DND-41 (cell line): ENCODE measurements at regions not wholly inside any gene's neighbourhood (a gene's known extent, or its start where the extent isn't known, plus 50 kb on each side); places are given as distances from the start of the nearest gene placed in this dataset.

Experiments used
- EZH2 ChIP-seq: IDR thresholded peaks from 3 replicates; pipeline ENCODE4 v1.6.1; 2012; ENCODE audit warnings: borderline replicate concordance, low read depth, mild to moderate bottlenecking, moderate library complexity, low read length, inconsistent platforms; ENCODE audit not compliant: severe bottlenecking
- TF ChIP-seq, protein P1 (sequence below): IDR thresholded peaks from 2 replicates; pipeline ENCODE4 v1.5.1; 2012; ENCODE audit warnings: borderline replicate concordance, low read length, moderate library complexity, mild to moderate bottlenecking; ENCODE audit not compliant: poor library complexity, severe bottlenecking; ENCODE audit errors: extremely low read depth

DNA sequence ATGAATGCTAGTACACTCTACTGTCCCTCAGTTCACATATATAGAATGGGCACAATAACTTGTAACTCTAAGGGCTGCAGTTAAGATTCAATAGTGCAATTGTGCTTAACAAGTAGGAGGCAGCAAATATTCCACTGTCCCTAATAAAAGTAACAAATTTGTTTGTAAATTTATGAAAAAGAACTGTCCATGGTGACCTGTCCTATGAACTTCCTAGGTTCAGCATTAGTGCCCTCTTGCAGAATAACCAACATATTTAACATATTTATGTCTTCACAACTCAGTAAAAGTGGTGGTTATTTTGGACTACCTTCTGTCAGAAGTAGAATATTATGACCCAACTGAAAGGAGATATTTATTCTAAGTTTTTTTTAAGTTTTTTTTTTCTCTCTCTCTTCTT lies 327.8 kb downstream of the CENPW start:
- TF ChIP-seq, protein P1, sequence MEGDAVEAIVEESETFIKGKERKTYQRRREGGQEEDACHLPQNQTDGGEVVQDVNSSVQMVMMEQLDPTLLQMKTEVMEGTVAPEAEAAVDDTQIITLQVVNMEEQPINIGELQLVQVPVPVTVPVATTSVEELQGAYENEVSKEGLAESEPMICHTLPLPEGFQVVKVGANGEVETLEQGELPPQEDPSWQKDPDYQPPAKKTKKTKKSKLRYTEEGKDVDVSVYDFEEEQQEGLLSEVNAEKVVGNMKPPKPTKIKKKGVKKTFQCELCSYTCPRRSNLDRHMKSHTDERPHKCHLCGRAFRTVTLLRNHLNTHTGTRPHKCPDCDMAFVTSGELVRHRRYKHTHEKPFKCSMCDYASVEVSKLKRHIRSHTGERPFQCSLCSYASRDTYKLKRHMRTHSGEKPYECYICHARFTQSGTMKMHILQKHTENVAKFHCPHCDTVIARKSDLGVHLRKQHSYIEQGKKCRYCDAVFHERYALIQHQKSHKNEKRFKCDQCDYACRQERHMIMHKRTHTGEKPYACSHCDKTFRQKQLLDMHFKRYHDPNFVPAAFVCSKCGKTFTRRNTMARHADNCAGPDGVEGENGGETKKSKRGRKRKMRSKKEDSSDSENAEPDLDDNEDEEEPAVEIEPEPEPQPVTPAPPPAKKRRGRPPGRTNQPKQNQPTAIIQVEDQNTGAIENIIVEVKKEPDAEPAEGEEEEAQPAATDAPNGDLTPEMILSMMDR: no peak
- TF ChIP-seq EZH2: no peak
